Keratinocyte (primary cell): ENCODE measurements at regions not wholly inside any gene's neighbourhood (a gene's known extent, or its start where the extent isn't known, plus 50 kb on each side); places are given as distances from the start of the nearest gene placed in this dataset.

Experiments
- DNase-seq: peaks from one replicate; pipeline ENCODE4 v3.0.0-alpha.2; 2011; ENCODE audit warnings: low read depth, missing footprints, low spot score
- FAIRE-seq: peaks from 2 replicates; lab custom pipeline; 2011; peaks lifted over from hg19 to GRCh38; lab: Jason Lieb, UNC
- H2AFZ ChIP-seq: 2 replicates; pipeline ENCODE4 v1.6.0; 2012; ENCODE audit warnings: low read length, control low read depth, inconsistent platforms; ENCODE audit not compliant: control insufficient read depth
- H3K27ac ChIP-seq: 2 replicates; pipeline ENCODE4 v1.5.1; 2011; ENCODE audit warnings: low read length; ENCODE audit not compliant: control insufficient read depth, insufficient read depth
- H3K27me3 ChIP-seq: 3 replicates; pipeline ENCODE4 v1.6.0; 2011; ENCODE audit warnings: low read length; ENCODE audit not compliant: control insufficient read depth, insufficient read depth; ENCODE audit errors: extremely low read depth
- H3K36me3 ChIP-seq, 2 experiments: 2 replicates in 1 of 2; 3 replicates in 1 of 2; pipeline ENCODE4 v1.5.1; 2011; ENCODE audit warnings: low read length in 2 of 2, mild to moderate bottlenecking in 1 of 2; ENCODE audit not compliant: control insufficient read depth in 2 of 2, insufficient read depth in 2 of 2; ENCODE audit errors: extremely low read depth in 1 of 2
- H3K4me1 ChIP-seq: 3 replicates; pipeline ENCODE4 v1.5.1; 2011; ENCODE audit warnings: low read length; ENCODE audit not compliant: control insufficient read depth, insufficient read depth; ENCODE audit errors: extremely low read depth
- H3K4me2 ChIP-seq: 3 replicates; pipeline ENCODE4 v1.6.0; 2011; ENCODE audit warnings: low read depth, low read length; ENCODE audit not compliant: control insufficient read depth, insufficient read depth; ENCODE audit errors: extremely low read depth
- H3K4me3 ChIP-seq, 3 experiments: fragments of 200-600 bp in 1 of 3; sonication (generic) in 1 of 3; 2 replicates in 2 of 3; 3 replicates in 1 of 3; pipeline ENCODE4 v1.5.1; 2011 to 2016; ENCODE audit warnings: low read length in 3 of 3, mild to moderate bottlenecking in 3 of 3, control low read depth in 2 of 3, inconsistent platforms in 1 of 3, low read depth in 1 of 3, mixed read lengths in 1 of 3, mixed run types in 1 of 3, moderate library complexity in 1 of 3; ENCODE audit not compliant: control insufficient read depth in 2 of 3, insufficient read depth in 2 of 3; ENCODE audit errors: extremely low read depth in 1 of 3
- H3K79me2 ChIP-seq: 2 replicates; pipeline ENCODE4 v1.6.0; 2012; ENCODE audit warnings: low read length; ENCODE audit not compliant: control insufficient read depth, insufficient read depth
- H3K9ac ChIP-seq: 3 replicates; pipeline ENCODE4 v1.6.0; 2011; ENCODE audit warnings: low read length; ENCODE audit not compliant: control insufficient read depth, insufficient read depth; ENCODE audit errors: extremely low read depth
- H3K9me1 ChIP-seq: 3 replicates; pipeline ENCODE4 v1.6.0; 2011; ENCODE audit warnings: low read length; ENCODE audit not compliant: control insufficient read depth, insufficient read depth; ENCODE audit errors: extremely low read depth
- H3K9me3 ChIP-seq: 2 replicates; pipeline ENCODE4 v1.5.1; 2012; ENCODE audit warnings: low read depth, low read length; ENCODE audit not compliant: control insufficient read depth
- H4K20me1 ChIP-seq: 3 replicates; pipeline ENCODE4 v1.6.0; 2011; ENCODE audit warnings: low read length; ENCODE audit not compliant: control insufficient read depth, insufficient read depth; ENCODE audit errors: extremely low read depth
- CTCF ChIP-seq, 3 experiments: IDR thresholded peaks in 1 of 3; conservative IDR thresholded peaks in 1 of 3; optimal IDR thresholded peaks in 1 of 3; 2 replicates in 2 of 3; 3 replicates in 1 of 3; pipeline versions ENCODE3 to v1.5.1; 2011; ENCODE audit warnings: low read length in 3 of 3, mild to moderate bottlenecking in 3 of 3, moderate library complexity in 2 of 3, control low read depth in 1 of 3, inconsistent platforms in 1 of 3; ENCODE audit not compliant: insufficient read depth in 2 of 3; ENCODE audit errors: extremely low read depth in 1 of 3
- EZH2 ChIP-seq: IDR thresholded peaks from one replicate; pipeline ENCODE4 v1.6.1; 2012; ENCODE audit warnings: inconsistent platforms, mild to moderate bottlenecking, low read length, moderate library complexity
- dilution Hi-C: fragments of 300-500 bp; cut with MboI; formaldehyde crosslinking; loops from one replicate; pipeline ENCODE4 v1.7.0; 2020; ENCODE audit warnings: low sequenced_read_pairs; ENCODE audit not compliant: extremely low pct_ligation_motif_present

GRCh38 chr13:105796081-105796480 is 739.4 kb downstream of the EFNB2 start:
- no peak overlapping the region for H2AFZ ChIP-seq
- no peak overlapping the region for H3K4me2 ChIP-seq
- no peak for FAIRE-seq

GRCh38 chr13:105790923-105791322 is 744.5 kb downstream of the EFNB2 start:
- DNase-seq: no peak
- Histone ChIP-seq H3K27me3 (no peaks in the 10 kb centered on the region), H3K4me3 (no peak overlapping the region), H3K9me3 (no peaks in the 10 kb centered on the region), H3K9me1 (no peaks in the 10 kb centered on the region), H3K4me2 (no peak overlapping the region), H3K9ac (no peak overlapping the region), H3K27ac (no peak overlapping the region), H3K36me3 (no peaks in the 10 kb centered on the region), H4K20me1 (no peaks in the 10 kb centered on the region), H2AFZ (no peak overlapping the region), H3K79me2 (no peaks in the 10 kb centered on the region), H3K4me1 (no peaks in the 10 kb centered on the region)
- TF ChIP-seq CTCF (optimal IDR thresholded peaks at IDR 0.05 in 1 of 3, IDR thresholded peaks at IDR 0.05 in 1 of 3, conservative IDR thresholded peaks at IDR 0.05 in 1 of 3; ENCODE audit: extremely low read depth in 1 of 3, insufficient read depth in 2 of 3, low read length in 3 of 3) (no peak), EZH2 (no peak)
- dilution Hi-C loops: no loop called here
- FAIRE-seq: no peak

More at GRCh38 chr13:105796081-105796480, 739.4 kb downstream of the EFNB2 start:
- DNase-seq: no peak
- TF ChIP-seq CTCF (optimal IDR thresholded peaks at IDR 0.05 in 1 of 3, IDR thresholded peaks at IDR 0.05 in 1 of 3, conservative IDR thresholded peaks at IDR 0.05 in 1 of 3; ENCODE audit: extremely low read depth in 1 of 3, insufficient read depth in 2 of 3, low read length in 3 of 3) (no peak), EZH2 (no peak)
- H3K79me2 ChIP-seq: no peaks in the 10 kb centered on the region
- no peaks in the 10 kb centered on the region for H3K36me3 ChIP-seq
- no peaks in the 10 kb centered on the region for H3K9me3 ChIP-seq
- no peak overlapping the region for H3K27ac ChIP-seq
- no peak overlapping the region for H3K9ac ChIP-seq
- dilution Hi-C loops: no loop called here
- H3K4me1 ChIP-seq: no peaks in the 10 kb centered on the region
- H3K4me3 ChIP-seq: no peak overlapping the region
- H3K27me3 ChIP-seq: no peaks in the 10 kb centered on the region
- H3K9me1 ChIP-seq: no peaks in the 10 kb centered on the region
- no peaks in the 10 kb centered on the region for H4K20me1 ChIP-seq
